GM19452 (cell line): ENCODE measurements at regions not wholly inside any gene's neighbourhood (a gene's known extent, or its start where the extent isn't known, plus 50 kb on each side); places are given as distances from the start of the nearest gene placed in this dataset.
"Not testable (repeated sequence)": the region's sequence is repeated elsewhere in the genome, so short reads cannot be mapped to it uniquely, and the experiment has no call there.

Source experiments
- ATAC-seq: cut with Tn5 transposase; IDR thresholded peaks from one replicate; pipeline ENCODE4 v1.9.1; 2021; ENCODE audit not compliant: unreplicated experiment

DNA sequence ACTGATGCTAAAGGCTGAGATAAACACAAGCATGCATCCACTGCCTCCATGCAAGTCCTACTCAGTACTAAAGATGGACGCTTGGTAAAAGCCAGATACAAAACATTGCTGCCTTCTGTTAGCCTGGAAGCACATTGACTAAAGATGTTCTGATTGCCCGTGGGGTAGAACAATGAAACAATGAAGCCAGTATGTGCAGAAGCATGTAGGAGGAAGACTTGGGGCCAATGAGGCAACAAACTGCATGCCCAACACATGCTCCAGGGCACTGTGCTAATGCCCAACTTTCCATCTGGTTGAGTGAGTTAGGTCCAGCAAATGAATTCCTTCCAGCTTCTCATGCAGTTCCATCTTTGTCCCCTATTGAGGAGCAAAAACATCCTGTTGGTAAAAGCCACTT, 1245.5 kb downstream of the GATA3 start:
- ATAC-seq, result no peak

DNA sequence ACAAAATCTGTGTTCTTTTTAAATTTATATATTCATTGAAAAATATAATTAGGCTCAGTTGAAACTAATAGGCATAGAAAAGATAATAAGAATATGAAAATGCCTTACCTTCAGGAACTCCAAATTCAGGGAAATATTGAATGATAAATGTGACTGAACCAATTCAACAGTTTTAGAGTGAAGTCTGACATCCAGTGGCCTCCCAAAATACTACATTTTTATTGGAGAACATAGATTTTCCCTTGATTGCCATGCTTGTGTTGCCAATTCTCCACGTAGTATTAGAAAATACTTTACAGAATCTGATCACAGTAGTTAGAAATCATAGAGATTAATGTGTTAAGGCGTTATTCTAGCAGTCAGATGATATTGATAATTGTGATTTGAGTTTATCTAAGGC, 1246.7 kb downstream of the GATA3 start:
- ATAC-seq, result no peak

DNA sequence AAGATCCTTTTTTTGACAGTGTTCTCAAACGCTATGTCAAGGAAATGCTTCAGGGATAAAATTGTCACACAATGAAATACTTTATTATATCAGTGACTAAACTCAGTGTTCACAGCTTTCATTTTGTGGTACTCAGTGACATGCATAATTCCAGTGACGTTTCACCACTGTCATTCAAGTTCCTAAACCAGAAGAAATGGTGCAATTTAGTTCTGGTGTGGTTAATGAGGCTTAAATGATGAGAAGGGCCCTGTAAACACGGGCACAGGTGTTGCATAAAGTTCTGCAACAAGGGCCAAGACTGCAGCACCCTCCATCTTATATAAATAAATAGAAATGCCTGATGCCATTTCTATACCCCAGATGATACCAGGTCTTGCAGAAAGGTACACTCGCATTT, 1247.1 kb downstream of the GATA3 start:
- no peak for ATAC-seq

GRCh38 chr10:9302140-9302746, 1247.8 kb downstream of the GATA3 start:
- no peak for ATAC-seq

DNA sequence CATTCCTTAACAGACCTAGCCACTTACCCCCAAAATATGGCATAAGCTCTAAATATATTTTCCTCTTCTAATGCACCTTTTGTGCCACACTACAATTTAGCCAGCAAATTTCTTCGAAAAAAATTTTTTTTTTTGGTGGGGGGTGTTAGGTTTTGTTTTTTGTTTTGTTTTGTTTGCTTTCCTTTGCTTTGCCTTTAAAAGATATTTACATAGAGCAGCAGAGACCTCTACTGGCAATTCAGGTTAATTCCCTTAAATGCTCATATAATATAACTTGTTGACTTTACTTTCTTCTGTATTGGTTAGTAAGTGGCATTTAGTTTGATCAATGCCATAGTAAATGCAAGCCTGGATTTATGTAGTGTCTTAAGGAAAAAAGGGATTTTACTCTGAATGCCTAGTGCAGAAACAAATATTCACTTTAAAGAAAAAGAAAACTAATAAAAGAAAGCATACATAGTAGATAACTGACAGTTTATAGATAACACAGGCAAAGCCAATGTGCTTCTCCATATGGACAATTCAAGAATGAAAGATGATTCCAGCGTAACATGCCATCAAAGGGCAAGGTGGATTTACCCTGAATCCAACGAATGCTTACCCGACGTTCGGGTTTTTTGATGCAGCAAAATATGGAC, 1250.6 kb downstream of the GATA3 start:
- ATAC-seq, result no peak

DNA sequence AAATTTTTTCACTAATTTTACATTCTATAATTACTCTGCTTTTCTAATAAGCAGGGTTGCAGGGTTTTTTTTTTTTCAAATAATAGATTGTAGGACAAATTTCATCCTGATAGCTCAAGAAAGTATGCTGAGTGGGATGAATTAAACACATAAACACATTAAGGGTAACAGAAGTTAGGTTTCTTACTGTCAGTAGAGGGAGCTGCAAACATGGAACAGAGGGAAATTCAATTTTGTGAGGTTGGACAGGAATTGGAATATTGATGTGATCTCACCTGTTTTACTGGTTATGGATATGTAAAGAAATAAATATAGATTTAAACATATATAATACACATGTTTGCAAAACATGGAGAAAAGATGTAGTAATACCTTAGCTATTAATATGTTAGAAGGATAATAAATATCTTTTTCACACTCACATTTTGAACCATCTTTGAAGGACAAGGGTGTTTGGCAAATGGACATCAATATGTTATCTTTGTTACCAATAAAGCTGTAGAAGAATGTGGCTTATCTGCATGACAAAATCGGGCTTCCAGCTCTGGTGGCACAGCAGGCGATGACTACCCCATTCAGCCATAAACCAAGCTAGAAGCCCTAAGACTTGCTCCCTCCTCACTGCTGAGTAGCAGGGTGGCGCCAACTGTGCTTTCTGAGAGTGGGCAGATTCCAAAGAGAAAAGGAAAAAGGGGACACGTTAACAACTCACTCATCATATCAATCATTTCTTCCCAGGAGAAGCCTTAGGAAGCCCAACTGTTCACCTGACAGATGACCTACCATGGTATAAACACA, 1257.4 kb downstream of the GATA3 start:
- ATAC-seq, result no peak

DNA sequence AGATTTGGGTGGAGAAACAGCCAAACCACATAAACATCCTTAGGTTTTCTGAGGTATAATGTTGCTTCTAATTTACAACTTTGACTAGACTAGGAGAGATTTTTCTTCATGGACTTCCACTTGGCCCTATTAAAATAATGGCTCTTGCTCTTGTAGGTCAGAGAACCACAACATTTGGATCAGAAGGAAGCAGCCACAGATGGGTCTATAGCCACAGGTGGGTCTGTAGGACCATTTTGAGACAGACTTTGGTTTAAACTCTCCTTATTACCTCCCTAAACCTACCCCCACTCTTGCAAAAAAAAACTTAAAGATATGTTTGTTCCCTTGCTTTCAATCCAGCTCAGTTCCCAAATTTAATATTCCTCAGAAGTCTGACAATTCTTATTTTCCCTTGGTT, 1260.8 kb downstream of the GATA3 start:
- no peak for ATAC-seq

DNA sequence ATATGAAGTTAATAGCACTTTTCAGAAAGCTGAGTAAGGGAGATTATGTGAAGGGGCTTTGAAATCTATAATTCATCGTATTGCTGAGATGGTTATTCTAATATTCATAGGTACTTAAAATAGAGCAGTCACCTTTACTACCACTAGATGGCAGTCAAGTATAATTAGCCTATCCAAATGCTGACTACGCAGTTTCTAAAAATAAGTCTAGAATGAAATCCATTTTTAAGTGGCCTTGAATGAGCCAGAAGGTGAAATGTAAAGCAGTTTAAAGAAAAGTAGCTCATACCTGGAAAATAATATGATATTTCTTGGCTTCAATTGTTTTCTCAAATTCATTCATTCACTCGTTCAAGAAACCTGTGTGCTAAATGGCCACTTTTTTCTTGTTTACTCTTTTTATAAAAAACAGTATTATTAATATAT, 1277.1 kb downstream of the GATA3 start:
- ATAC-seq, result peak; percentile 69

DNA sequence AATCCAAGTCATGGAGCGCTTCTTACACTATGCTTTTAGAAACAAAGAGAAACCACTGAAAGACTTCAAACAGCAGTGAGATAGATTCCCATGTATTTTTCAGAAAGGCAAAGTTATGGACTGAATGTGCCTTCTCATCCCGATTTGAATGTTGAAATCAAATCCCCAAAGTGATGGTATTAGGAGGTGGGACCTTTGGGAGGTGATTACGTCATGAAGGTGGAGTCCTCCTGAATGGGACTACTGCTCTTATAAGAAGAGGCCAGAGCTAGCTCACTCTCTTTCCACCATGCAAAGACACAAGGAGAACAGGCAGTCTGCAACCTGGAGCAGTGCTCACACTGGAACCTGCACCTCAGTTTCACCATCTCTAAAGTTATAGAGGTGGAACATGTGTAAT, 1279.8 kb downstream of the GATA3 start:
- ATAC-seq, result no peak

- no peak for ATAC-seq
These were observed 1285.2 kb downstream of the GATA3 start for GRCh38 chr10:9339716-9340115.

- ATAC-seq, result no peak
These were observed 1288.5 kb downstream of the GATA3 start for GRCh38 chr10:9342885-9343570.

DNA sequence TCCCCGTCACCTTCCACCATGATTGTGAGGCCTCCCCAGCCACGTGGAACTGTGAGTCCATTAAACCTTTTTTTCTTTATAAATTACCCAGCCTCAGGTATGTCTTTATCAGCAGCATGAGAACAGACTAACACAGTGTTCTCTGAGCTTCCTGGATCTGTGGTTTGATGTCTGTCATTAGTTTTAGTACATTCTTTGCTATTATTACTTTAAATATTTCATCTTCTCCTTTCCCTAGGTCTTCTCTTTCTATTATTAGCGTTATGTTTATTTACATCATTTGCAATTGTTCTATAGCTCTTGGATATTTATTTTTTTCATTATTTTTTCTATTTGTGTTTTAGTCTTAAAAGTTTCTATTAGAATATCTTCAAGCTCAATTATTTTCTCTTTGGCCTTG, 1293.4 kb downstream of the GATA3 start:
- not testable (repeated sequence) for ATAC-seq

DNA sequence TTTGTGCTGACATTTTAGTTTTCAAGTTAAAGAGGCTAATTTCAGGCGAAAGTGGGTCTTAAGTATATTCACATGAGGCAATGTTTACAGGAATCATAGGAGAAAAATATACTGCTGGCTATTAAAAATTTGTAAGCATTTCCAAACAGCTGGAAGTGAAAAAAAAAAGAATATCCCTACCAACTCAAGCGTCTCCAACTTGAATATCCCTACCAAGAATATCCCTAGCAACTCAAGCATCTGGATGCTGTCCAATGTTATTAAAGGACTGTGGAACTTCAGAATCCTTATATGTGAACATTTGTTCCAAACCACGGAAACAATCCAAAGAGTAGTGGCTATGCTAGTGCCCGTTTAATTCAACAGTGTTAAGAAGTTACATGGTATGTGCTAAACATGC, 1303.0 kb downstream of the GATA3 start:
- no peak for ATAC-seq

DNA sequence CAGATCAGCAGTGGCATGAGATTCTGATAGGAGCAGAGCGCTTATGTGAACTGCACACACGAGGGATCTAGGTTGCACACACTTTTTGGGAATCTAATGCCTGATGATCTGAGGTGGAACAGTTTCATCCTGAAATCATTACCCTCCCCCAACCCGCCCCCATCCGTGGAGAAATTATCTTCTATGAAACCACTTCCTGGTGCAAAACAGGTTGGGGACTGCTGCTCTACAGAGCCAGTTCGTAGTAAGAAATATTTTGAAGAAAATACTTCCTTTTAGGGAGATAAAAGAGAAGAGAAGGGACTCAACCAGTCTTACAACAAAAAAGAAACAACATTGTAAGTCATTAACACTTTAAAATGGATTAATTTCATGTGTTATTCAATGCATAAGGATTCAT, 1308.2 kb downstream of the GATA3 start:
- ATAC-seq, result no peak

DNA sequence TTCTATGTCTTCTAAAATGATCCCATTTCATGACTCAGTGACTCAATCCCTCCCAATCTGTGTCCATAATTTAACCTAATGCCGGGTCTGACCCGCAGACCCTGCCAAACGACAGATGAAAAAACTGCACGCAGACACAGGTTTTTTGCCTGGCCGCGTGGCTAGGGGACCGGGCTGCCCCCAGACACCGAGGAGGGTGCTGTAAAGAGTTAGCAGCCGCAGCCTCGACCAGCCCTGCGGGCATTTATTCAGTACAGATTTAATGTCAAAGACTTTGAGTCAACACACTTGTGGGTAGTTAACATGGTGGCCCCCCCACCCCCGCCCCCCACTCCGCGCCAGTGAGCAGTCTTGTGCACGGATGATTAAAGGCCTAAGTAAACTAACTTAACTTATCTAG, 1324.7 kb downstream of the GATA3 start:
- ATAC-seq, result no peak

DNA sequence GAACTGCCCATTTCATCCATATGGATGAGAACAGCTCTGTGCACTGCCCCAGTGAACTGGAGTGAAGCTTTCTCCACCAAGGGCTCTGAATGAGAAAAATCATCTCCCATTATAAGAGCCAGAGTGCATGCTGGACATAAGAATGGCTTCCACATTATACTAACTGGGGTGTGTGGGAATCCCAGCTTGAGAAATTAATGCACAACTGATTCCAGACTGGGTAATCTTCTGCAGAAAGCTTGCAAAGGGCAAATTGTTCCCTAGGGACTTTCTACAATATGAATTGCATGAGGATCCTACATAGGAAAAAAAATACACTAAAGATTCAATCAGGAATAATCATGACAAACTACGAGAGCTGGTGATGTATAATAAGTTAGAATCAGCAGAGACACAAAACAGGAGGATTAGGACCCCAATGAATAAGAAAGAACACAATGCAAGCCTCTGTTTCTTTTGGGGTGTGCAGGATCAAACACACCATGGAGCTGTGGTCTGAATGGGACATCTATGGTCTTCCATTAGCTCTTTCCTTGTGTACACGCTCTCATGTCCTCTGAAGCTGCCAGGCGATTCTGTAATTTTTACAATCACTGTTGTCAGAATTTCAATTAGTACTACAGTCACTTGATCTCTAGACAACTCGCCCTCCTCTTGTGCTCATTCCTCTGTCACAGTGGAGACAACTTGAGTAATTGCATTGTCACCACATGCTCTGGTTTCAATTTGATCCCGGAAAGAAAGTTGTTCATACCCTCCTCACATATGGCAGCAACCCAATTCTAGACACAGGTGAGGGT, 1327.4 kb downstream of the GATA3 start:
- no peak for ATAC-seq

GRCh38 chr10:9382533-9382866, 1328.0 kb downstream of the GATA3 start:
- no peak for ATAC-seq

GRCh38 chr10:9390516-9390915, 1336.0 kb downstream of the GATA3 start:
- no peak for ATAC-seq

DNA sequence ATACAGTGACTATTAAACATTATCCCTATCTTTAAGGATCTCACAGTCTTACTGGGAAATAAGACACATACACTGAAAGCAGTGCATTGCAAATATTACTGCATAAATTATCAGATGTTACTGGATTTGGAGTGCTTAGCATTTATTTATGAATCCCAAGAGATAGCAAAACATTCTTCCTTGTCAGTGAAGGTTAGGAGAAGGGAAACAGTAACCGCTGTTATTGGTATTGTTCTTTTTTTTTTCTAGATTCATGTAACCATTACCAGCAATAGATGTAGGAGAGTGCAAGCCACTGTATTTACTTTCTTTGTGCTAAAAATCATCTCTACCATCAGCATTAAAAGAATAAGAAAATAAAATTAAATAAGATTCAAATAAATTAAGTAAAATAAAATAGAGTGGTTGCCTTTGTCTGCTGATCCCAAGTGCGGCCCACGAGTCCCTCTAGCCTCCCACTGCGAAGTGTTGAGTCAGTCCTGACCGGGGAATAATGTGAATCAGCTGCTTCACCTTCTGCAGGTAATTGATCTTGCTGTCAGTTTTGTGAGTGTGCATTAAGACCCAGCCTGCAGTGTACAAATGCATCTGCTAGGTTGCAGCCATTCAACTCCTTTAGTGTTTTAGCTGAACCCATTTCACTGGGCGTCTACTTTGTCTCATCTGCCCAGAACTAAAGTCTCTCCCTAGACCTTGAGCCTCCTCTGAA, 1344.9 kb downstream of the GATA3 start:
- ATAC-seq, result no peak

DNA sequence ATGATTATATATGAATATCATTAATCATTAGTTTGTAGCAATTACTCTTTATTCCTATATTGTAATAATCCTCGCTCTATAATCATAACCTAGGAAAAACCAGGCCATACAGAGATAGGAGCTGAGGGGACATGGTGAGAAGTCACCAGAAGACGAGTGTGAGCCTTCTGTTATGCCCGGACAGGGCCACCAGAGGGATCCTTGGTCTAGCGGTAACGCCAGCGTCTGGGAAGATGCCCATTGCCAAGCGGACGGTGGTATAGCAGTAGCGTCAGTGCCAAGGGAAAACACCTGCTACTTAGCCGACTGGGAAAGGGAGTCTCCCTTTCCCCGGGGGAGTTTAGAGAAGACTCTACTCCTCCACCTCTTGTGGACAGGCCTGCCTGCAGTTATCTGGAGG, 1347.6 kb downstream of the GATA3 start:
- ATAC-seq, result not testable (repeated sequence)
